Ishikawa (cell line): ENCODE measurements at regions not wholly inside any gene's neighbourhood (a gene's known extent, or its start where the extent isn't known, plus 50 kb on each side); places are given as distances from the start of the nearest gene placed in this dataset.

ENCODE experiments used
- CEBPB ChIP-seq: IDR thresholded peaks from 2 replicates; pipeline ENCODE4 v1.6.1; 2012
- CREB1 ChIP-seq: IDR thresholded peaks from 2 replicates; pipeline ENCODE4 v1.6.1; 2012; ENCODE audit warnings: low read depth
- EGR1 ChIP-seq: IDR thresholded peaks from 2 replicates; pipeline ENCODE4 v1.6.1; 2012
- EP300 ChIP-seq: IDR thresholded peaks from 2 replicates; pipeline ENCODE4 v1.6.1; 2012; ENCODE audit warnings: borderline replicate concordance
- FOXM1 ChIP-seq: IDR thresholded peaks from 2 replicates; pipeline ENCODE4 v1.6.1; 2012; ENCODE audit warnings: low read depth, borderline replicate concordance
- MAX ChIP-seq: IDR thresholded peaks from 2 replicates; pipeline ENCODE4 v1.6.1; 2012
- NFIC ChIP-seq: IDR thresholded peaks from 2 replicates; pipeline ENCODE4 v1.6.1; 2012
- RAD21 ChIP-seq: IDR thresholded peaks from 2 replicates; pipeline ENCODE4 v1.6.1; 2012; ENCODE audit warnings: low read depth
- TAF1 ChIP-seq: IDR thresholded peaks from 2 replicates; pipeline ENCODE4 v1.6.1; 2012; ENCODE audit warnings: low read depth, mild to moderate bottlenecking
- TCF12 ChIP-seq: IDR thresholded peaks from 2 replicates; pipeline ENCODE4 v1.6.1; 2012; ENCODE audit warnings: low read depth
- ZBTB7A ChIP-seq: IDR thresholded peaks from 2 replicates; pipeline ENCODE4 v1.6.1; 2012; ENCODE audit warnings: low read depth
- TF ChIP-seq, protein P1 (sequence below): IDR thresholded peaks from 2 replicates; pipeline ENCODE4 v1.6.1; 2012; ENCODE audit warnings: low read depth, mild to moderate bottlenecking
- TF ChIP-seq, protein P2 (sequence below): IDR thresholded peaks from 2 replicates; pipeline ENCODE4 v1.6.1; 2012

DNA sequence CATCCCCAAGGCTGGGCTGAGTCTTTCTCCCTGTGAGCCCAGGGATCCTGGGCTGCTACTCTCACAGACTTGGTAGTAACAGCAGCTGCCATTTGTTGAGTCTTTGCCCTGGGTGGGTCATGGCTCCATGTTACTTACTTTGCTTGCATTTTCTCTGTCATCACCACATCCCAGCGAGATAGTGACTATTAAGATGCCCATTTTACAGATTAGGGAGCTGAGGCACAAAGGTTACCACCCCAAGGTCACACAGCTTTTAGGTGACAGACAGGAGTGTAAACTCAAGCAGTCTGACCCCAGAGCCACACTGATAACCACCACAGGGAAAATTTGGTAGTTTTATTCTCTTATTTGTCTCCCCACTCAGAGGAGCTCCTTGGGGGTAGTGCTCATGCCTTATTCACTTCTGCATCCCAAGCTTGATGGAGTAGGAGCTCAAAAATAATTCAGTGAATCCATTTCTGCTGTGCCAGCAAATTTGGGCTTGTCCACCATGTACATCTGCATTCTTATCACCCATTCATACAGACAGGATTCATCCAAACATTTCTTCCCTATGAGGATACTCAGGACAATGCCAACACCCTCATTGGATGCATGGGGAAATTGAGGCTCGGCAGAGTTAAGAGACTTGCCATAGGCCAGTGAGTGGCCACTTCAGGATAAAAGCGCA lies 263.2 kb downstream of the CBLN1 start:
- no peak for TF ChIP-seq RAD21
- no peak for TF ChIP-seq MAX
- no peak for TF ChIP-seq TCF12
- no peak for TF ChIP-seq EP300
- TF ChIP-seq ZBTB7A = no peak
- TF ChIP-seq NFIC = no peak
- TF ChIP-seq, protein P1, sequence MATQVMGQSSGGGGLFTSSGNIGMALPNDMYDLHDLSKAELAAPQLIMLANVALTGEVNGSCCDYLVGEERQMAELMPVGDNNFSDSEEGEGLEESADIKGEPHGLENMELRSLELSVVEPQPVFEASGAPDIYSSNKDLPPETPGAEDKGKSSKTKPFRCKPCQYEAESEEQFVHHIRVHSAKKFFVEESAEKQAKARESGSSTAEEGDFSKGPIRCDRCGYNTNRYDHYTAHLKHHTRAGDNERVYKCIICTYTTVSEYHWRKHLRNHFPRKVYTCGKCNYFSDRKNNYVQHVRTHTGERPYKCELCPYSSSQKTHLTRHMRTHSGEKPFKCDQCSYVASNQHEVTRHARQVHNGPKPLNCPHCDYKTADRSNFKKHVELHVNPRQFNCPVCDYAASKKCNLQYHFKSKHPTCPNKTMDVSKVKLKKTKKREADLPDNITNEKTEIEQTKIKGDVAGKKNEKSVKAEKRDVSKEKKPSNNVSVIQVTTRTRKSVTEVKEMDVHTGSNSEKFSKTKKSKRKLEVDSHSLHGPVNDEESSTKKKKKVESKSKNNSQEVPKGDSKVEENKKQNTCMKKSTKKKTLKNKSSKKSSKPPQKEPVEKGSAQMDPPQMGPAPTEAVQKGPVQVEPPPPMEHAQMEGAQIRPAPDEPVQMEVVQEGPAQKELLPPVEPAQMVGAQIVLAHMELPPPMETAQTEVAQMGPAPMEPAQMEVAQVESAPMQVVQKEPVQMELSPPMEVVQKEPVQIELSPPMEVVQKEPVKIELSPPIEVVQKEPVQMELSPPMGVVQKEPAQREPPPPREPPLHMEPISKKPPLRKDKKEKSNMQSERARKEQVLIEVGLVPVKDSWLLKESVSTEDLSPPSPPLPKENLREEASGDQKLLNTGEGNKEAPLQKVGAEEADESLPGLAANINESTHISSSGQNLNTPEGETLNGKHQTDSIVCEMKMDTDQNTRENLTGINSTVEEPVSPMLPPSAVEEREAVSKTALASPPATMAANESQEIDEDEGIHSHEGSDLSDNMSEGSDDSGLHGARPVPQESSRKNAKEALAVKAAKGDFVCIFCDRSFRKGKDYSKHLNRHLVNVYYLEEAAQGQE = no peak
- no peak for TF ChIP-seq EGR1
- TF ChIP-seq CREB1 = no peak
- TF ChIP-seq CEBPB = no peak
- TF ChIP-seq, protein P2, sequence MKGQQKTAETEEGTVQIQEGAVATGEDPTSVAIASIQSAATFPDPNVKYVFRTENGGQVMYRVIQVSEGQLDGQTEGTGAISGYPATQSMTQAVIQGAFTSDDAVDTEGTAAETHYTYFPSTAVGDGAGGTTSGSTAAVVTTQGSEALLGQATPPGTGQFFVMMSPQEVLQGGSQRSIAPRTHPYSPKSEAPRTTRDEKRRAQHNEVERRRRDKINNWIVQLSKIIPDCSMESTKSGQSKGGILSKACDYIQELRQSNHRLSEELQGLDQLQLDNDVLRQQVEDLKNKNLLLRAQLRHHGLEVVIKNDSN = no peak
- TF ChIP-seq FOXM1 = no peak
- TF ChIP-seq TAF1 = no peak
